DND-41 (cell line): ENCODE measurements at regions not wholly inside any gene's neighbourhood (a gene's known extent, or its start where the extent isn't known, plus 50 kb on each side); places are given as distances from the start of the nearest gene placed in this dataset.
"Not testable (repeated sequence)": the region's sequence is repeated elsewhere in the genome, so short reads cannot be mapped to it uniquely, and the experiment has no call there.

Experiments used
- EZH2 ChIP-seq: IDR thresholded peaks from 3 replicates; pipeline ENCODE4 v1.6.1; 2012; ENCODE audit warnings: borderline replicate concordance, low read depth, mild to moderate bottlenecking, moderate library complexity, low read length, inconsistent platforms; ENCODE audit not compliant: severe bottlenecking
- TF ChIP-seq, protein P1 (sequence below): IDR thresholded peaks from 2 replicates; pipeline ENCODE4 v1.5.1; 2012; ENCODE audit warnings: borderline replicate concordance, low read length, moderate library complexity, mild to moderate bottlenecking; ENCODE audit not compliant: poor library complexity, severe bottlenecking; ENCODE audit errors: extremely low read depth

DNA sequence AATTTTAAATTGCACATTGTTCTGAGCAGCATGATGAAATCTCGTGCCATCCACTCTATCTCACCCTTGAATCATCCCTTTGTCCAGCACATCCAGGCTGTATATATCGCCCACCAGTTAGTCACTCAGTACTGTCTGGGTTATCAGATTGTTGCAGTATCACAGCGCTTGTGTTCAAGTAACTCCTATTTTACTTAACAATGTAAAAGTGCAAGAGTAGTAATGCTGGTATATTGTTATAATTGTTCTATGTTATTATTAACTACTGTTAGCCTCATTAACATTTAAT is 82.8 kb upstream of the NBPF26 start:
- TF ChIP-seq, protein P1, sequence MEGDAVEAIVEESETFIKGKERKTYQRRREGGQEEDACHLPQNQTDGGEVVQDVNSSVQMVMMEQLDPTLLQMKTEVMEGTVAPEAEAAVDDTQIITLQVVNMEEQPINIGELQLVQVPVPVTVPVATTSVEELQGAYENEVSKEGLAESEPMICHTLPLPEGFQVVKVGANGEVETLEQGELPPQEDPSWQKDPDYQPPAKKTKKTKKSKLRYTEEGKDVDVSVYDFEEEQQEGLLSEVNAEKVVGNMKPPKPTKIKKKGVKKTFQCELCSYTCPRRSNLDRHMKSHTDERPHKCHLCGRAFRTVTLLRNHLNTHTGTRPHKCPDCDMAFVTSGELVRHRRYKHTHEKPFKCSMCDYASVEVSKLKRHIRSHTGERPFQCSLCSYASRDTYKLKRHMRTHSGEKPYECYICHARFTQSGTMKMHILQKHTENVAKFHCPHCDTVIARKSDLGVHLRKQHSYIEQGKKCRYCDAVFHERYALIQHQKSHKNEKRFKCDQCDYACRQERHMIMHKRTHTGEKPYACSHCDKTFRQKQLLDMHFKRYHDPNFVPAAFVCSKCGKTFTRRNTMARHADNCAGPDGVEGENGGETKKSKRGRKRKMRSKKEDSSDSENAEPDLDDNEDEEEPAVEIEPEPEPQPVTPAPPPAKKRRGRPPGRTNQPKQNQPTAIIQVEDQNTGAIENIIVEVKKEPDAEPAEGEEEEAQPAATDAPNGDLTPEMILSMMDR = not testable (repeated sequence)
- TF ChIP-seq EZH2 = not testable (repeated sequence)
